ENCODE measurements at regions not wholly inside any gene's neighbourhood (a gene's known extent, or its start where the extent isn't known, plus 50 kb on each side); places are given as distances from the start of the nearest gene placed in this dataset.

GRCh38 chr9:65411901-65412300 lies 126.9 kb upstream of the FOXD4L5 start:
- H3K36me3 ChIP-seq (ENCODE audit: control insufficient read depth in 2 of 2, insufficient read depth in 2 of 2, low read length in 1 of 2), result no peaks in the 10 kb centered on the region
- H4K20me1 ChIP-seq (ENCODE audit: control insufficient read depth, insufficient read depth), result no peaks in the 10 kb centered on the region
- H3K27me3 ChIP-seq (replicated peaks in 1 of 2; ENCODE audit: control insufficient read depth in 2 of 2, insufficient read depth in 2 of 2, low read length in 1 of 2), result no peaks in the 10 kb centered on the region
- ATAC-seq, result no peak
- H3K4me3 ChIP-seq, result no peak overlapping the region
- DNase-seq (ENCODE audit: low read depth, low spot score), result no peak
- TF ChIP-seq ZNF24 (IDR thresholded peaks at IDR 0.05) (no peak), FOXM1 (IDR thresholded peaks at IDR 0.05; ENCODE audit: low read depth, low read length) (no peak), NFYB (IDR thresholded peaks at IDR 0.05; ENCODE audit: insufficient read depth, low read depth, low read length) (no peak), MYB (IDR thresholded peaks at IDR 0.05; ENCODE audit: borderline replicate concordance, low read depth, low read length) (no peak), CREB1 (IDR thresholded peaks at IDR 0.05; ENCODE audit: low read depth) (no peak), SREBF2 (IDR thresholded peaks at IDR 0.05; ENCODE audit: low read length) (no peak), LARP7 (IDR thresholded peaks at IDR 0.05) (no peak), ZNF622 (IDR thresholded peaks at IDR 0.05) (no peak), ATF7 (IDR thresholded peaks at IDR 0.05; ENCODE audit: low read depth) (no peak), SUPT20H (IDR thresholded peaks at IDR 0.05; ENCODE audit: borderline replicate concordance, control insufficient read depth, low read depth, low read length) (no peak)
- POLR2A ChIA-PET, result no interaction called here
- H3K79me2 ChIP-seq (ENCODE audit: control insufficient read depth, insufficient read depth, low read length), result no peaks in the 10 kb centered on the region
- H3K4me2 ChIP-seq (ENCODE audit: control insufficient read depth, insufficient read depth), result no peak overlapping the region
- H3K27ac ChIP-seq (ENCODE audit: control insufficient read depth, insufficient read depth), result no peak overlapping the region
- in situ Hi-C loops (cut with MboI), result no loop called here
- WGBS (ENCODE audit: insufficient coverage, insufficient replicate concordance, low lambda C conversion rate, missing lambda C conversion rate), result 39% methylated on average over 8 of the region's 8 CpGs
- SMC1A ChIA-PET (ENCODE audit: uncharacterized antibody, unreplicated experiment), result no interaction called here
- CTCF ChIA-PET, result no interaction called here
- H3K9ac ChIP-seq (ENCODE audit: control insufficient read depth, insufficient read depth, low read length), result no peak overlapping the region
- H2AFZ ChIP-seq (ENCODE audit: control insufficient read depth, low read depth, low read length), result no peak overlapping the region
- no peak for FAIRE-seq
- RAD21 ChIA-PET (ENCODE audit: unreplicated experiment), result no interaction called here
- H3K4me1 ChIP-seq (ENCODE audit: control insufficient read depth, insufficient read depth, low read length), result no peaks in the 10 kb centered on the region
- H3K9me3 ChIP-seq (replicated peaks; ENCODE audit: control insufficient read depth, insufficient read depth, low read length), result no peaks in the 10 kb centered on the region; the same call in 2 of the 3 replicates
- no TSS peak for BruUV-seq (replicated peaks)
- intact Hi-C loops (cut with micrococcal nuclease; ENCODE audit: unreplicated experiment), result no loop called here

GRCh38 chr9:65411336-65411735 lies 126.3 kb upstream of the FOXD4L5 start:
- Histone ChIP-seq H3K27me3 (replicated peaks in 1 of 2; ENCODE audit: control insufficient read depth in 2 of 2, insufficient read depth in 2 of 2, low read length in 1 of 2) (no peaks in the 10 kb centered on the region), H3K4me3 (no peak overlapping the region), H3K27ac (ENCODE audit: control insufficient read depth, insufficient read depth) (no peak overlapping the region), H3K4me1 (ENCODE audit: control insufficient read depth, insufficient read depth, low read length) (no peaks in the 10 kb centered on the region), H3K9ac (ENCODE audit: control insufficient read depth, insufficient read depth, low read length) (no peak overlapping the region), H3K4me2 (ENCODE audit: control insufficient read depth, insufficient read depth) (no peak overlapping the region), H3K9me3 (replicated peaks; ENCODE audit: control insufficient read depth, insufficient read depth, low read length) (no peaks in the 10 kb centered on the region; the same call in 2 of the 3 replicates), H3K36me3 (ENCODE audit: control insufficient read depth in 2 of 2, insufficient read depth in 2 of 2, low read length in 1 of 2) (no peaks in the 10 kb centered on the region), H4K20me1 (ENCODE audit: control insufficient read depth, insufficient read depth) (no peaks in the 10 kb centered on the region), H3K79me2 (ENCODE audit: control insufficient read depth, insufficient read depth, low read length) (no peaks in the 10 kb centered on the region), H2AFZ (ENCODE audit: control insufficient read depth, low read depth, low read length) (no peak overlapping the region)
- POLR2A ChIA-PET, result no interaction called here
- in situ Hi-C loops (cut with MboI) (no loop called here), intact Hi-C loops (cut with micrococcal nuclease; ENCODE audit: unreplicated experiment) (no loop called here)
- no peak for FAIRE-seq
- SMC1A ChIA-PET (ENCODE audit: uncharacterized antibody, unreplicated experiment), result no interaction called here
- no TSS peak for BruUV-seq (replicated peaks)
- CTCF ChIA-PET, result no interaction called here
- no peak for DNase-seq (ENCODE audit: low read depth, low spot score)
- no peak for ATAC-seq
- RAD21 ChIA-PET (ENCODE audit: unreplicated experiment), result no interaction called here
- 56% methylated on average over 9 of the region's 9 CpGs for WGBS (ENCODE audit: insufficient coverage, insufficient replicate concordance, low lambda C conversion rate, missing lambda C conversion rate)
- TF ChIP-seq E2F4 (IDR thresholded peaks at IDR 0.05; ENCODE audit: low read depth, low read length) (no peak), HDGF (IDR thresholded peaks at IDR 0.05) (no peak), FOXM1 (IDR thresholded peaks at IDR 0.05; ENCODE audit: low read depth, low read length) (no peak), NFYB (IDR thresholded peaks at IDR 0.05; ENCODE audit: insufficient read depth, low read depth, low read length) (no peak), HCFC1 (IDR thresholded peaks at IDR 0.05; ENCODE audit: low read length) (no peak), REST (IDR thresholded peaks at IDR 0.05; ENCODE audit: low read depth, low read length) (no peak), CBFB (IDR thresholded peaks at IDR 0.05; ENCODE audit: low read depth) (no peak), ZNF384 (IDR thresholded peaks at IDR 0.05; ENCODE audit: borderline replicate concordance, low read depth, low read length) (no peak), NBN (IDR thresholded peaks at IDR 0.05) (no peak), NR2C2 (IDR thresholded peaks at IDR 0.05; ENCODE audit: borderline replicate concordance, control insufficient read depth, insufficient read length, low read depth) (no peak)

All from GM12878 (cell line).